ENCODE measurements at regions not wholly inside any gene's neighbourhood (a gene's known extent, or its start where the extent isn't known, plus 50 kb on each side); places are given as distances from the start of the nearest gene placed in this dataset.

DNA sequence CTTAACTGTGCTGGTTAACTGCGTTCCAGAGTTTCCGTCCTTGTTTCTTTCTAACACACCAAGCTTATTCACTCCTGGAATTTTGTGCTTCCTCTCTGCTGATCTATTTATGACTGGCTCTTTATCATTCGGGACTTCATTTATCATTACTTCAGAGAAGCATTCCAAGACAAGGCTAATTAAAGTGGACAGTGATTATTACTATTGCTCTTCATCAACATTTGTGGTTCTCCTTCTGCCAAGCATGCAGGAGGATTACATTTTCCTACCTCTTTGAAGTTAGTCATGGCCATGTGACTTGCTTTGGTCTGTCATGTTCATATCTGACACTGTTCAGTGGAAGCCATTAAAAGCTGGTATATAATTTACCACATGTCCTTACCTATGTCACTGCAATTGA lies 172.4 kb upstream of the AGR3 start:
- no peak for DNase-seq

DNA sequence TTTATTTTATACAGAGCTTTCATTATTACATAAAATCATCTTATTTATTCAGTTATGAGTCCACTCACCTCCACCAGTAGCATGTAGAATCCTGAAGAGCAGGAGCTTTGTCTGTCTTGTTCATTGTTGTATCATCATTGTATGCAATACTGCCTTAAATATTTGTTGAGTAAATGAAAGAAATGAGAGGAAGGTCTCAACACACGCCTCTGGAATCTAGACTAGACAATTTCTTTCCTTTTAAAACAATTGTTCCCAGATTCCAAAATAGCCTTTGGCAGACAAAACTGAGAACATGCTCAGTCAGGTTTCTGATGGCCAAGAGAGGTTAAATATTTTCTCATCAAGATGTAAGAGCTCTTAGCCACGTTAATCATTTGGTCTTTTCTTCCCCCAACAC lies 173.1 kb upstream of the AGR3 start:
- no peak for DNase-seq

DNA sequence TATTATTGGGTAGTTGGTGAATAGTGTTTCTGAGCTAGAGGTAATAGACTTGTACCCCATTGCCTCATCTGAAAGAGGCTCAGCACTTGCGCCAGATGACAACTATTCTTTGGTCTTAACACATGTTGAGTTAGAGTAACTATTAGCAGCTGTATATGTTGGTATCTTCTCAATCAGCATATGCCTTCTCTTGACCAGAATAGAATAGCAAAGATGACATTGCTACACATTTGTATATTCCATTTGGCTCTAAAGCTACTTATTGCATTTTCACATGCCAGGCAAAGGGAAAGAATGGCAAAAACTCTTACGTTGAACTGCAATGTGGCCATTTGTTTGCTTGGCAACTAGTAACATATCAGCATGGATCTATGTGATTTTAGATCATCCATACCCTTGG lies 173.8 kb upstream of the AGR3 start:
- DNase-seq = no peak

DNA sequence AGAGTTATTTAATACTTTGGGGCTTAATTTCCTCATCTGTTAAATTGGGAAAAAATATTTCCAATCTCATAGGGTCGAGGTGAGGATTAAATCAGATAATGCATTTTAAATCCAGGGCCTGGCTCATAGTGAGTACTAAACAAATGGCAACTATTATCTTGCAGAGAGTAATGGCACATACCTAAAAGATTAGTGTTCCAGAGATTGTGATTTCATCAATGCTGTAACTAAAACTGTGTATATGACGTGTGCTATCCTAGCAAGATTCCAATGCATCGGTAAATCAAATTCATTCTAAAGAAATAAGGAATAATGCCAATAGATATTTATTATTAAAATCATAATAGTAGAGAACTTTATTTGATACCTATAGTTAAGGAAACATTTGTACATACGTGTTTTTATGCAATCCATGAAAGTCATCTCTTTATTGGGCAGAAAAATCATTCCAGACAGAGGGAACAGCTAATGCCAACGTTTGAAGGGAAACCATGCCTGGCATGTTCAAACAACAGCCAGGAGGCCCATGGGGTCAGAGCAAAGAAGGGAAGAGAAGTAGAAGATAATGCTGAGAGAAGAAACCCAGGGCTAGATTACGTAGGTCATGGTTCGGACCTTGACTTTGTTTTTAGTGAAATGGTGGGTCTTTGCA lies 174.8 kb upstream of the AGR3 start:
- DNase-seq = no peak

DNA sequence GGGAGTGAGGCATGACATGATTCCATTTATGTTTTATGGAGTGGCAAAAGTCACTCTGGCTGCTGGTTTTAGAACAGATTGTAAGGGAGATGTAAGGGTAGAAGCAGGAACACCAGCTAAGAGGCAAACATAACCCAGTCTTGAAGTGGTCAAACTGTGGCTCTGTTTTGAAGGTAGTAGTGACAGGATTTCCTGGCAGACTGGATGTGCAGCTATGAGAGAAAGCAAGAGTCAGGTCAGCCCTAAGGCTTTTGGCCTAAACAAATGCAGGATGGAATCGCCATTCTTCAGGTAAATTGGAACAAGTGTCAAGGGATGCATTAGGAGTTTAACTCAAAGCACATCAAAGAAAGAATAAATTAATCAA lies 175.3 kb upstream of the AGR3 start:
- no peak for DNase-seq

DNA sequence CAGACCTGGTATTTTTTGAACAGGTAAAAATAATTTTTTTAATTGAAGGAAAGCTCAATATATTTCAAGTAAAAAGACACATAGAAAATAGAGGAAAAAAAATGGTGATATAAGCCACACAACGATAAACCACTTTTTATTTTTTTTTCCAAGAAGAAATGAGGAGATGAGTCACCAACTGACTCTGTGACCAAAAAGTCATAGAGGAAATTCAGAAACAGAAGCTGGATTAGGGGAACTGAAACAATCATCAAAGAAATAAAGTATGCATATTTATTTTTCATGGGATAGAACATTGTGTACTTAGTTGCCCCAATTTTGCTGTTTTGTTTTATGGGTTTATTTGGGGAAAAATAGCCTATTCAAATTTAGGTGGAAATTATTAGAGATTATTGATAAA lies 176.8 kb upstream of the AGR3 start:
- DNase-seq = no peak

DNA sequence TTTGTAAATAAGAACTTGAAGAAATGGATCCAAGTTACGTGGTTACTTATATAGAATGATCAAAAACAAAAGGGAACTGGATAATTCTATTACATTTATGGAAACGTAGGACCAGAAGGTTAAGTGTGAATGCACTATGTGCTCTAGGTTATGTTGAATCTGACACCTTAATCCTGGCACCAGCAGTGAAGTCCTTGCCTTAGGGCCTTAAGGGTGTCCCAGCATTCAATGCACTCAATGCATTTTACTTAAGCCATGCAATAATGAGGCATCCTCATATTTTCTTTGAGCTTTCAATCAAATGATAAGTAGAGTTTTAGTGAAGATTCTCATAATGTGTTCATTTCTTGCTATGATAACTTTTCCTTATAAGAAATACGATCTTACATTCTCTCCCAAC lies 178.3 kb upstream of the AGR3 start:
- DNase-seq = no peak

DNA sequence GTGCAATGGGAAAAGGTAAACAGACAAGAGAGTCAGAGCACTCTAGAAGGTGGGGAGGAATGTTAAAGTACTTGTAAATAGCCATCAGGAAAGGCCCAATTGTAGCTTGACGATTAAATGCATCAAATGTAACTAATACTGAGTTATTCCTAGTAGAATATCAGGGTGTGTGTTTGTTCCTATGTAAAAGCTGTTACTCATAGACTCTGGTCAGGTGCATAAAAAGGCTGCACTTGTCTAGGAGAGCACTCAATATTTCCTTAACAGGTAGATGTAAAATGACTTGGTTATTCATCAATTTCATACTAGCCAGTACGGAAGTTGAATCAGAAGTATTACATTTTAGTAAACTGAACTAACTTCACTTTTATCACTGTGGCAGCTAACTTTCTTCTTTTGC lies 179.7 kb upstream of the AGR3 start:
- no peak for DNase-seq

DNA sequence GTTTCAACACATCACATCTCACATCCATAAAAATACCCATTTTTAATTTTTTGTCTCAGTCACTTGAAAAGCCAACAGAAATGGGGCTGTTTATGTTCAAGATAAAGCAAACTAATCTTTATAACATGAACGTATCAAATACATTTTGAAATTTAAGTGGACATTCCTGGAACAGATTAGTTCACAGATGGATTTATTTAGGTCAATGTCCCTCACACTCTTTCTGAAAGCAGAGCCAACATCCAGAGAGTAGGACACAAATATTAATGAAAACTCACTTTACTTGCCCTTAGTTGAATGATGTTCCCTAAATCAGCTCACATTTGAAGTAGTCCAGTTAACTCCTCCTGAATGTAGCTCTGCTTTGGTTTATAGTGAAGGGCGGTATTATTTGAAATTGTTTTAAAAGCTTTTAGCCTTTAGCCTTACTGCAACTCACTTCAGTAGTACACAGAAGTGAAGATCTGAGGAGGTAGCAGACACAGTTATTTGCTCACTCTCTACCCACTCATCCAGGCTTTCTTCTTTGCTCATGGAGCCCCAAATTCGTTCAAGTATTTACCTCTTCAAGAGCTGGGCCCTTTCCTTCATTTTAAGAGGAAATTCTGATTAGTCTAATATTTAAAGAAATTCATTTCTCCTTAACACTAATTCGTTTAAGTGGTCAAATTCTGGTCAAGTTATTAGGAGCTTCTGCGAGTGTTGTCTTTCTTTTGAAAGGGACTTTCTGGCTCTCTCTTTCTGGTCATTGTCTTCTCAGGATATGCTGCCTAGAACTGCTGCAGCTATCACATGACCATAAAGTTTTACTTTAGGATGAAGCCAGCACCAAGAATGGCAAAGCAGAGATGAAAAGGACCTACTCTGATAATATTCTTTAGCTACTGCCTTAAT lies 180.6 kb upstream of the AGR3 start:
- DNase-seq = no peak

DNA sequence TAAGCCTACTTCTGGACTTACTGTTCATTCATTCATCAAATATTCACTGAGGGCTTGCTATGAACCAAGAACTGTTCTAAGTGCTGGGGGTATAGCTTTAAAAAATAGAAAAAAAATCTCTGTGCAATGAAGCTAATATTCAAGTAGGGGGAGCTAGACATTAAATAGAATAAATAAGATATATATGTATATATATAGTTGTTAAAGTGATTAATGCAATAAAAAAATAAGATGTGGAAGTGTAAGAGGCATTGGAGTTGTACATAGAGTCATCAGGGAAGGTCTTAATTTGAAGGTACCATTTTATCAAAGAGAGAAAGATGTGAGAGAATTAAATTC lies 181.2 kb upstream of the AGR3 start:
- DNase-seq = no peak

DNA sequence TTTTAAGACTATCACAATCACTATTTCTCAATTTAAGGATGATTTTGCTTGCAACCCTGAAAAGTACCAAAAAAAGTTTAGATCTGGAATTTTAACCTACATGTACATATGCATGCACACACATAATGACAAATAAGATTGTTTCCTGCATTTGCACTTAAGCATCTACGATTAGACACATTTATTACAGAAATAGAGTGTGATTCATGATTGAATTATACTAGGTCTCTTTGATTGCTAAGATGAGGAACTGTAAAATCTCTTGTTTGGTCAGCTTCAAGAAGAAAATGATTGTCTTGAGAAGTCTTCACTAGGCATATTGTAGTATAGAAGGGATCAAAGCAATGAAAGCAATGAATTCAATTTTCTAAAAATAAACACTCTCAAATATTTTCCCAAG lies 185.9 kb upstream of the AGR3 start:
- no peak for DNase-seq

DNA sequence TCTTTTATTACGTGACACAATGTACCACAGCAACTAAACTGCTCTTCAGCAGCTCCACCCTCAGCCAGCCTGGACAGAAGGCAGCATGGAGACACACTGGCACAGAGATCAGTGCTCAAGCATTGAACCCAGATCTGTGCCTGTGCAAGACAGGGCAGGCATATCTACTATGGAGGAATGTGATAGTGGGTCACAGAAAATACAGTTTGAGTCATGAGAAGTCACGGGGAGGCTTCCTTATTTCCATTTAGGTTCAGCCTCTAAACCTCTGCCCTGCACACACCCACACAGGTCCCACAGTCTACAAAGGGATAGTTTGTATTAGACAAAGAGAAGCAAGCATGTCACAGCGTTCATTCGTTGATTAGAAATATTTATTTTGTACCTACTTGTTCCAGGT lies 187.4 kb upstream of the AGR3 start:
- DNase-seq = no peak

DNA sequence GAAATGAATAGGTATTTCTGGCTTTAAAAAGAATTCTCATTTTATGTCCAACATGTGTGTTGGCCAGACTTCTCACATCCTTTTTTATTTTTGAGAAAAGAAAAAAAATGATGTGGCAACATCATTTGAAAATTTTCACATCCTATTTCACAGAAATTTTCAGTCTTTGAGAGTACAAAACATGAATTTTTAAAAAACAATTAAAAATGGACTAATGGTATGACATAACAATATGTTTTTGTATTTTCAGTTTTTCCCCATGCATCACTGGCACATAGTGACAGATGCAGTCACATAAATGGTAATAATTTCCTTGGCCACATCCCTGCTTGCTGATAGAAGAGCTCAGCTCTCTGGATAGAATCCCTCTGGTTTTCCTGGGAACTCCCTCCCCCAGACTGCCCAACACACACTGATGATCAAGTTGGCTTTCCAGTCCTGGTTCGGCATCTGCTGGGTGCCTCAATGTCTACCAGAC lies 188.5 kb upstream of the AGR3 start:
- DNase-seq = no peak

DNA sequence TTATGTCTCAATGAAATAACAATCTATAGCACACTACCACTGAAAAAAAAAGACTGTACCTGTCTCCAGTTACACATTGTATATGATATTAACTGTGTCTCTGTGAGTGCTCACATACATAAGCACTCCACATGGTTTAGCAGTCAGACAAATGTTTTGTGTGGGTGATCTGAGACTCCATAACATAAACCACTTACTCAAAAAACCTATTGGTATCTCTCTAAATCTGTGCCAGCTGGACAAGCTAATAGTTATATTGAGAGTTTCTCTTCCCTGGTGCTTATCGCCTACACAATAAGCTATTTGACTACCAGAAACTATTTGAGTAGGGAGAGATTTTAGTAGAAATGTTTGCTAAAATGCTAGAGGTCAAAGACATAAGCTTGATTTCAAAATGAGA lies 190.1 kb upstream of the AGR3 start:
- DNase-seq = no peak

DNA sequence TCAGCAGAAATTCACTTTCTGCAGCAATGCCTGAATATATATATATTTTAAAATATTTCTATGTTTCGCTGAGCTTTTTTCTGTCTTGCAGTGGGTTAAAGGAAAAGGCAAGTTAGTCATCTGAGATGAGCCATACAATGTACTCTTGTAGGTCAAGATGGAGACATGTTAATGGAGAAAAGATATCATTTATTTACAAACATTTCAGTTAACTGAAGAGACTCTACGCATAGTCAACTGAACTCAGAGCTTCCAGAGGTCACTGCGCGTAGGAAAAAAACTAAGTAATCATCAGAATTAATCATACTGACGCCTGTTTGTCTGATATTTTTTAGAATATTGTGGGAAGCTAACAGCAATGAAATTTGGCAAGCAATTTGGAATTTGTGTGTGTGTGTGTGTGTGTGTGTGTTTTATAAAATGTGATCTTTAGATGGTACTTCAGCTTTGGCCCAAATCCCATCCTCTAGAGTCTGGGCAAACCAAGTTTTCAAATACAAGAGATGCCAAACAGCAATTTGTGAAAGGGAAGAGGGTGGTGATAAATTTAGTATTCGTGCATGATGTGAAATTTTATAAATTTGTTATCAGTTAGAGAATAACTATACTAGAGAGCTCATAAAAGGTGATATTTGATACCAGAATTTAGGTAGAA lies 193.9 kb upstream of the AGR3 start:
- no peak for DNase-seq

DNA sequence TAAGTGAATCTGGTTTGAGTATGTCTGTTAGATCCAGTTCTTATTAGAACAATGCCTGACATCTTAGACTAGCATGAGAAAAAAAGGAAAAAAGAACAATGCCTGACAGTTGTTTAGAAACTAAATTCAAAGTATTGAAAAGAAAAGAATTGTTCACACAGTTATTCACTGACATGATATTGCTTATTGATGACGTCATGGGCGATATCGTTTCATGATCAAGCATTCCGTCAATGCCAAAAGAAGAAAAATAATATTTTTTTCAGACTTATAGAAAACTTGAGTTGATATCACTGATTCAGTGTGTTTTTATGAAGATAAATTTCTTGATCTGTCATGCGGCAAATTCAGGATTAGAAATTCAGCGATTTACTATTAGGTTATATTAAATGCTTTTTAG lies 196.5 kb upstream of the AGR3 start:
- DNase-seq = no peak

DNA sequence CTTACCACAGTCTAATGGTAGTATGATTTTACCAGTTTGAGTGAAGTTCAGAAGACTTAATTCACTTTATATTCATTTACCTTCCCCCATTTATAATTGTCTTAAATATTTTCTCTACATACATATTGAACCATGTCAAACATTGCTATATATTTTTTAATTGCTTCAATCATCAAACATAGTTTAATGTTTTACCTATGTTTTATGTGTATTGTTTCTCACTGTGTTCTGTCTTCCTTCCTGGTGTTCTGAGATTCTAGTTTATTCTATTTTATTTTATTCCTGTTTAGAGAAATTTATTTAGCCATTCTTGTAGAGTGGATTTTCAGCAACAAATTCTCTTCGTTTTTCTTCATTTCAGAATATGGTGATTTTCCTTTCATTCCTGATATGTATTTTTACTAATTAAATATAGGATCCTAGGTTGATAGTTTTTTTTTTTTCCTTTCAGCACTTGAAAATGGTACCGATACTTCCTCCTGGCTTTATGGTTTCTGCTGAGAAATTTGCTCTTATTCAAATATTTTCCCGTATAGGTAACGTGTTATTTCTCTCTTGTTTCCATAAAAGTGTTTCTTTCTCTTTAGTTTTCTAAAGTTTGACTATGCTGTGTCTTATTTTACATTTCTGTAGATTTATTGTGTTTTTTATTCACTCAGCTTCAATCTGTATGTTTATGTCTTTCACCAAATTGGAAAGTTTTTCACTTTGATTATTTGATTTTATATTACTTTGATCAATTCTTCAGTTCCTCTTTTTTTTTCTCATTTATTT lies 201.8 kb upstream of the AGR3 start:
- no peak for DNase-seq

DNA sequence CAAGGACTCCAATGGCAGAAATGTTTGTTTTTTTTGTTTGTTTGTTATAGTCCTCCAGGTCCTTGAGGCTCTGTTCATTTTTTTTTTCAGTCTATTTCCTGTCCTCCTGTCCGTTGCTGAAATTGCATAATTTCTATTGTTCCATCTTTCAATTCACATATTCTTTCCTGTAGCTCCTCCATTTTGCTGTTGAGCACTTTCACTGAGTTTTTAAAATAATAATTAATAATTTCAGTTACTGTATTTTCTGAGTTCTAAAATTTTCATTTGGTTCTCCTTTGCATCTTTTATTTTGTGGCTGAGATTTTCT lies 202.3 kb upstream of the AGR3 start:
- DNase-seq = no peak

DNA sequence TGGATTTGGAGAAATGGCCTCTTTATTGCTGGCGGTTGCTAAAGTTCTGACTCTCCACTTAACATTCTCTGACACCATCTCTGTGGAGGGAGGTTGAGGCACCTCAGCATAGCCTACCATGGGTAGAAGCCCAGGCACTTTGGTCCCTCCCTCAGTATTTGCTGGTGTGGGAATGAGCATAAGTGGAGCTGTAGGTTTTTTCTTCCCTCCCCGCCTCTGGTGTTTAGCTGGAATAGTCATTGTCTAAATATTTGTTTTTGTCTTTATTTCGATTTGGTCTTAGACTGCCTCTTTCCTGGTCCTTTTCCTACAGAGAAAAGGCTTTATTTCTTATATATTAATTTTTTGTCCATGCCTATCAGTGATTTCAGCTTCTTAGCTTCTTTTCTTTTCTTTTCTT lies 203.4 kb upstream of the AGR3 start:
- no peak for DNase-seq

DNA sequence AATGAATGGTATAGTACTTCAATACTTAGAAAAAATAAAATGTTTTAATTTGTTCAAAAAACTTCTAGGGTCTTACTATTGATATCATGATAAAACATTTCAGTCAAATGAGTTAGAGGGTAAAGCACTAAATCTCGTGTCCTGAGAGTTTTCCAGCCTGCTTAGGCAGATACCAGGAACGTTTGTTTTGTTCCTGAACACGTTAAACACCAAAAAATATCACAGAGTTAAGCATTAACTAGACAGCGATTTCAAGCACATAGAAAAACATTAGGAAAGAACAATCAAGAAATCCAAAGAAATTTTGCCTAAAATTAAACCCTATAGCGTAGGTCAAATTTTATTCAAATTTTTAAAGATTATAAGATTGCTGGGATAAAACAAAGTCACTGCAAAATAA lies 204.6 kb upstream of the AGR3 start:
- DNase-seq = no peak

DNA sequence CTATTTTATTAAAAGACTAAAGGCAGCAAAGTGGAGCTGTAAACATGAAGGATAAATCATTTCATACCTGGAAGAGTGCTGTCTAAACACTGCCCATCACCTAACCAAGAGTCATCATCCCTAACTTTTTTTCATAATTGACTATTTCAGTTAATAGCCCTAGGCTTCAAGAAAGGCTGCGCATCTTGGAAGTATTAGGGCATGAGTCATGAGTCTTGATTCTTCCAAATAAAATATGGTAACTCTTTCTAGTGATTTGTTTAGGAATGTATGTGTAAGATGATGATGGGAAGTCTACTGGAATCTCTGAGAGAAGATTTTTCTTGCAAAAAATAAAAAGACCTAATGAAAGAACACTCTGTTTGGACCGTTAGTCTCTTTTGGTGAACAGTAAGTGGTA lies 207.7 kb upstream of the AHR start:
- DNase-seq = no peak

DNA sequence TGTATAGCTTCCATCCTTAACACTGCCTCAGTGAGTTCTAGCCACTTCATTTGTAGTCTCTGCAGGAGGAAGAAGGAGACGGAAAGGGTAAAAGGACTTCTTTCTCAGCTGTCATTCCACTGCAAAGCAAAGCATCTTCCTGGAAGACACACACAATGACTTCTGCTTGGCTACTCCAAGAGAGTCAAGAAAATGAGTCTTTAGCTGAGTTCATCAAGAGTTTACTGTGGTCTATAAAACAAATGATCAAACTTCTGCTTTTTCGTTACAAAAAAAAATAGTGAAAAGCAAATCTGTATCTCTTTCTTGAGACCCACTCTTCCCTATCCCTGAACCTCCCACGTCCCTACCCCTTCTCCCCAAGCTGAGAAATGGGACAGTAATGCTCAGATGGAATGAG lies 205.0 kb upstream of the AHR start:
- DNase-seq = no peak

DNA sequence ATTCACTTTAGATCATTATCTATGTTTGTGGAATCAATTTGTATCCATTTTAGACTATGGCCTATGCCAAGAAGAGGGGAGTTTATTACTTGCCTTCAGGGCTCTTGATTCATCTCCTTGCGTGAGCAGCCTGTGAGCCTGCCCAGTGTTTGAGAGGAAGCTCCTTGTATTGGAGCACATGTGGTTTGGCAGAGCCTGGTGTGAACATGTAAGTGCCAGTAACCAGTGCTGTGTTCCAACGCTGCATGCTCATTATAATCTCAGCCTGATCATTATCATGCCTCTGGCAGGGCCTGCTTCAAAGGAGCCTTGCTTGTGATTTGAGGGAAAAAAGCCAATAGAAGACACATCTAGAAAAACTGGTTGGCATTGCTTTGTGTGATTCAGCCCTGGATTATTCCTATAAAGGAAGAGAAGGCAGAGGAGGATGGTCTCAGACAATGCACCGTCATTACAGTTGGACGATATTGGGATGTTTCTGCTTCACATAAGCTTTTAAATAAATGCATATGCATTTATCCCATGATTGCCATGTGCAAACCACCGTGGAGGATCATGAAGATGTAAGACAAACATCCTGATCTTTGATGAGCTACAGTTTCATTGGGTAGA lies 203.4 kb upstream of the AHR start:
- DNase-seq = no peak
